Skin of body (tissue), 1 donor: ENCODE measurements at regions not wholly inside any gene's neighbourhood (a gene's known extent, or its start where the extent isn't known, plus 50 kb on each side); places are given as distances from the start of the nearest gene placed in this dataset.

Experiments
- DNase-seq: peaks from one replicate; lab custom pipeline; 2025; lab: John Stamatoyannopoulos, UW

- no peak for DNase-seq
Observed at GRCh38 chr21:35150562-35151226, 101.6 kb upstream of the RUNX1 start.

GRCh38 chr21:35149698-35150097 lies 100.6 kb upstream of the RUNX1 start:
- DNase-seq, result no peak

GRCh38 chr21:35147439-35147838 lies 98.3 kb upstream of the RUNX1 start:
- DNase-seq, result no peak

- no peak for DNase-seq
Observed at GRCh38 chr21:35145626-35146233, 96.6 kb upstream of the RUNX1 start.

- DNase-seq, result no peak
Observed at GRCh38 chr21:35144978-35145377, 95.9 kb upstream of the RUNX1 start.

- DNase-seq, result no peak
Observed at GRCh38 chr21:35142036-35142815, 93.1 kb upstream of the RUNX1 start.

- no peak for DNase-seq
Observed at GRCh38 chr21:35139382-35139715, 90.2 kb upstream of the RUNX1 start.

- DNase-seq, result no peak
Observed at GRCh38 chr21:35138665-35139381, 89.7 kb upstream of the RUNX1 start.

- no peak for DNase-seq
Observed at GRCh38 chr21:35136586-35137219, 87.6 kb upstream of the RUNX1 start.

GRCh38 chr21:35136106-35136505 lies 87.0 kb upstream of the RUNX1 start:
- DNase-seq, result no peak

GRCh38 chr21:35135481-35135880 lies 86.4 kb upstream of the RUNX1 start:
- DNase-seq, result no peak

- no peak for DNase-seq
Observed at GRCh38 chr21:35134309-35134708, 85.2 kb upstream of the RUNX1 start.

- no peak for DNase-seq
Observed at GRCh38 chr21:35128536-35128935, 79.4 kb upstream of the RUNX1 start.

- DNase-seq, result peak; percentile 49
Observed at GRCh38 chr21:35127851-35128250, 78.7 kb upstream of the RUNX1 start.

GRCh38 chr21:35127026-35127425 lies 77.9 kb upstream of the RUNX1 start:
- DNase-seq, result no peak

- no peak for DNase-seq
Observed at GRCh38 chr21:35120631-35121180, 71.6 kb upstream of the RUNX1 start.

- DNase-seq, result no peak
Observed at GRCh38 chr21:35119501-35120047, 70.5 kb upstream of the RUNX1 start.

GRCh38 chr21:35116777-35117176 lies 67.7 kb upstream of the RUNX1 start:
- DNase-seq, result no peak

- no peak for DNase-seq
Observed at GRCh38 chr21:35113064-35113463, 64.0 kb upstream of the RUNX1 start.

- no peak for DNase-seq
Observed at GRCh38 chr21:35111321-35111930, 62.3 kb upstream of the RUNX1 start.

GRCh38 chr21:35108887-35109286 lies 59.8 kb upstream of the RUNX1 start:
- no peak for DNase-seq
